Endodermal cell (in vitro differentiated cells): ENCODE measurements at regions not wholly inside any gene's neighbourhood (a gene's known extent, or its start where the extent isn't known, plus 50 kb on each side); places are given as distances from the start of the nearest gene placed in this dataset.
"Not testable (repeated sequence)": the region's sequence is repeated elsewhere in the genome, so short reads cannot be mapped to it uniquely, and the experiment has no call there.

ENCODE experiments used
- DNase-seq: peaks from one replicate; pipeline ENCODE4 v3.0.0-alpha.2; 2017
- H3K27ac ChIP-seq: 2 replicates; pipeline ENCODE4 v1.5.1; 2013; ENCODE audit warnings: mild to moderate bottlenecking, low read depth, low read length, moderate library complexity
- H3K27me3 ChIP-seq: 2 replicates; pipeline ENCODE4 v1.6.1; 2013; ENCODE audit warnings: mild to moderate bottlenecking, low read length, moderate library complexity; ENCODE audit not compliant: insufficient read depth, control insufficient read depth, poor library complexity, severe bottlenecking
- H3K36me3 ChIP-seq: 2 replicates; pipeline ENCODE4 v1.7.0; 2013; ENCODE audit warnings: mild to moderate bottlenecking, low read length, moderate library complexity; ENCODE audit not compliant: control insufficient read depth, insufficient read depth
- H3K4me1 ChIP-seq: one replicate; pipeline ENCODE4 v1.7.0; 2013; ENCODE audit warnings: low read length; ENCODE audit not compliant: control insufficient read depth, insufficient read depth
- H3K4me3 ChIP-seq: 2 replicates; pipeline ENCODE4 v1.5.1; 2013; ENCODE audit warnings: mild to moderate bottlenecking, low read length, moderate library complexity
- H3K9ac ChIP-seq: 2 replicates; pipeline ENCODE4 v1.6.1; 2013; ENCODE audit warnings: mild to moderate bottlenecking, low read length, moderate library complexity; ENCODE audit not compliant: poor library complexity, severe bottlenecking; ENCODE audit errors: extremely low read depth
- H3K9me3 ChIP-seq: 2 replicates; pipeline ENCODE4 v1.6.1; 2013; ENCODE audit warnings: mild to moderate bottlenecking, low read length, moderate library complexity; ENCODE audit not compliant: control insufficient read depth
- H3K27ac Mint-ChIP-seq: 2 replicates; pipeline ENCODE4 v1.8.0; 2020; ENCODE audit warnings: mixed read lengths
- H3K27me3 Mint-ChIP-seq: 2 replicates; pipeline ENCODE4 v1.8.0; 2021; ENCODE audit warnings: mild to moderate bottlenecking, mixed read lengths; ENCODE audit not compliant: insufficient read depth
- H3K36me3 Mint-ChIP-seq: 2 replicates; pipeline ENCODE4 v1.8.0; 2020; ENCODE audit warnings: low read depth, mixed read lengths
- H3K4me1 Mint-ChIP-seq: 2 replicates; pipeline ENCODE4 v1.8.0; 2020; ENCODE audit warnings: mixed read lengths
- H3K4me3 Mint-ChIP-seq: 2 replicates; pipeline ENCODE4 v1.8.0; 2020; ENCODE audit warnings: mild to moderate bottlenecking, moderate library complexity, mixed read lengths
- H3K9me3 Mint-ChIP-seq: 2 replicates; pipeline ENCODE4 v1.8.0; 2020; ENCODE audit warnings: mild to moderate bottlenecking, mixed read lengths
- CTCF ChIP-seq: fragments of 200-600 bp; sonication (generic); conservative IDR thresholded peaks from 2 replicates; pipeline ENCODE4 v1.5.0; 2021; ENCODE audit warnings: antibody characterized with exemption, mild to moderate bottlenecking
- WGBS, 2 experiments: methylation state at CpG; one replicate each; pipeline versions ENCODE4 v1.1.5 to v1.1.7; 2013; ENCODE audit warnings: missing lambda C conversion rate in 2 of 2, mixed read lengths in 1 of 2; ENCODE audit not compliant: insufficient coverage in 1 of 2, insufficient read length in 1 of 2; 5-methylcytosine and 5-hydroxymethylcytosine counted together

- Histone ChIP-seq H3K9me3 (no peaks in the 10 kb centered on the region), H3K27me3 (no peaks in the 10 kb centered on the region), H3K9ac (no peak overlapping the region), H3K27ac (no peak overlapping the region), H3K4me1 (no peaks in the 10 kb centered on the region), H3K36me3 (no peaks in the 10 kb centered on the region), H3K4me3 (no peak overlapping the region)
- Mint-ChIP-seq H3K27me3 (peaks cover 36% of the 10 kb centered on the region), H3K4me1 (peaks cover 4% of the 10 kb centered on the region), H3K27ac (no peak overlapping the region), H3K4me3 (no peak overlapping the region), H3K9me3 (peaks cover 14% of the 10 kb centered on the region), H3K36me3 (peaks cover 4% of the 10 kb centered on the region)
- no peak for DNase-seq
- 89 to 95% methylated on average over 10 to 15 of the region's 15 CpGs for WGBS, 2 experiments
- TF ChIP-seq CTCF, result no peak
Measured at GRCh38 chr20:25985597-25985996, 288.9 kb upstream of the ZNF337 start.

- peaks cover 36% of the 10 kb centered on the region for H3K27me3 Mint-ChIP-seq
- no peaks in the 10 kb centered on the region for H3K36me3 ChIP-seq
- no peaks in the 10 kb centered on the region for H3K27me3 ChIP-seq
- no peak overlapping the region for H3K4me3 ChIP-seq
- no peaks in the 10 kb centered on the region for H3K4me1 ChIP-seq
- peaks cover 3% of the 10 kb centered on the region for H3K36me3 Mint-ChIP-seq
- peaks cover 4% of the 10 kb centered on the region for H3K4me1 Mint-ChIP-seq
- peaks cover 14% of the 10 kb centered on the region for H3K9me3 Mint-ChIP-seq
- H3K27ac Mint-ChIP-seq, result no peak overlapping the region
- no peak for DNase-seq
- no peak overlapping the region for H3K4me3 Mint-ChIP-seq
- no peak for TF ChIP-seq CTCF
- H3K27ac ChIP-seq, result no peak overlapping the region
- H3K9ac ChIP-seq, result no peak overlapping the region
- no peaks in the 10 kb centered on the region for H3K9me3 ChIP-seq
- WGBS, 2 experiments, result 93 to 94% methylated on average over 23 to 27 of the region's 27 CpGs
Measured at GRCh38 chr20:25984933-25985332, 288.3 kb upstream of the ZNF337 start.

GRCh38 chr20:25982701-25983100 is 286.0 kb upstream of the ZNF337 start:
- not testable (repeated sequence) for H3K4me3 ChIP-seq, H3K27ac ChIP-seq, H3K27ac Mint-ChIP-seq, H3K9me3 Mint-ChIP-seq, H3K9ac ChIP-seq, DNase-seq, H3K36me3 ChIP-seq, H3K36me3 Mint-ChIP-seq, H3K4me1 ChIP-seq, H3K27me3 ChIP-seq, H3K4me1 Mint-ChIP-seq, H3K4me3 Mint-ChIP-seq, H3K9me3 ChIP-seq
- H3K27me3 Mint-ChIP-seq, result peaks cover 27% of the 10 kb centered on the region

GRCh38 chr20:25978450-25979190 is 282.0 kb upstream of the ZNF337 start:
- not testable (repeated sequence) for H3K27ac ChIP-seq, H3K4me1 Mint-ChIP-seq, H3K4me3 Mint-ChIP-seq, H3K9me3 ChIP-seq, DNase-seq, H3K9ac ChIP-seq, H3K36me3 ChIP-seq, H3K4me1 ChIP-seq, H3K36me3 Mint-ChIP-seq, H3K4me3 ChIP-seq, H3K9me3 Mint-ChIP-seq, H3K27ac Mint-ChIP-seq, H3K27me3 Mint-ChIP-seq, H3K27me3 ChIP-seq
- WGBS, 2 experiments, result 91 to 100% methylated on average over 1 to 9 of the region's 10 CpGs
